Subcutaneous abdominal adipose tissue (tissue), 5 donors: ENCODE measurements at regions not wholly inside any gene's neighbourhood (a gene's known extent, or its start where the extent isn't known, plus 50 kb on each side); places are given as distances from the start of the nearest gene placed in this dataset.

Source experiments
- H3K27ac ChIP-seq: one replicate; pipeline ENCODE4 v1.7.0; 2013; ENCODE audit warnings: low read depth, mild to moderate bottlenecking, inconsistent platforms, low read length, moderate library complexity
- H3K27me3 ChIP-seq, 5 donors: one replicate each; pipeline ENCODE4 v1.7.0; 2013; ENCODE audit warnings: low read length in 5 of 5, inconsistent platforms in 1 of 5; ENCODE audit not compliant: control insufficient read depth in 5 of 5, insufficient read depth in 4 of 5
- H3K36me3 ChIP-seq, 5 donors: one replicate each; pipeline ENCODE4 v1.7.0; 2013; ENCODE audit warnings: low read length in 5 of 5; ENCODE audit not compliant: control insufficient read depth in 5 of 5, insufficient read depth in 5 of 5
- H3K4me1 ChIP-seq, 5 donors: one replicate each; pipeline ENCODE4 v1.7.0; 2013; ENCODE audit warnings: low read length in 5 of 5, mild to moderate bottlenecking in 3 of 5, moderate library complexity in 1 of 5; ENCODE audit not compliant: control insufficient read depth in 5 of 5, insufficient read depth in 5 of 5
- H3K4me3 ChIP-seq, 5 donors: one replicate each; pipeline ENCODE4 v1.7.0; 2013; ENCODE audit warnings: low read length in 5 of 5, low read depth in 1 of 5
- H3K9ac ChIP-seq, 5 donors: one replicate each; pipeline ENCODE4 v1.7.0; 2013; ENCODE audit warnings: low read length in 5 of 5, mild to moderate bottlenecking in 4 of 5, moderate library complexity in 3 of 5
- H3K9me3 ChIP-seq, 5 donors: one replicate each; pipeline ENCODE4 v1.7.0; 2013; ENCODE audit warnings: low read length in 5 of 5; ENCODE audit not compliant: control insufficient read depth in 5 of 5
- donor health status: healthy.
- donor health status: healthy.
- donor health status: healthy.
- donor health status: healthy.
- donor health status: healthy.

- Histone ChIP-seq H3K27ac (no peak overlapping the region), H3K36me3 (no peaks in the 10 kb centered on the region), H3K9ac (no peak overlapping the region), H3K4me3 (no peak overlapping the region), H3K27me3 (no peaks in the 10 kb centered on the region), H3K4me1 (peaks cover 0 to 3% (median 0%) of the 10 kb centered on the region in 5 donors), H3K9me3 (no peaks in the 10 kb centered on the region)
Measured at GRCh38 chr4:125428832-125429231, 114.1 kb downstream of the FAT4 start.

DNA sequence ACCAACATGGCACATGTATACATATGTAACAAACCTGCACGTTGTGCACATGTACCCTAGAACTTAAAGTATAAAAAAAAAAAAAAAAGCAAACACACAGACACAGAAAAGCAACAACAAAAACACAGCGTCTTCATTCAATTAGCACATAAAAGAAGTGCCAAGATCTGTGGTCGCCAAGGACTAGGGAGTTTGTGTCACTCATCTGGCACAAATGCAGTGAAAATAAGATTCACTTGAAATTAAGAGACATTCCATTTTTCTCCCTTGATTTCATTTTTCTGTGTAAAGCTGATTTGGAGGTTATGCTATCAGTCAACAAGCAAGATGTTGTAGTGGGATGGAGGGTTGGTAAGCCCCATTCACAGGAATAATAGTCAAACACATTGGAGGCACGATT lies 115.3 kb downstream of the FAT4 start:
- Histone ChIP-seq H3K4me1 (peaks cover 0 to 3% (median 0%) of the 10 kb centered on the region in 5 donors), H3K36me3 (peaks cover 0 to 4% (median 0%) of the 10 kb centered on the region in 5 donors), H3K27me3 (no peaks in the 10 kb centered on the region), H3K4me3 (no peak overlapping the region), H3K9me3 (no peaks in the 10 kb centered on the region), H3K9ac (no peak overlapping the region), H3K27ac (no peak overlapping the region)

GRCh38 chr4:125432078-125432477 lies 117.3 kb downstream of the FAT4 start:
- H3K36me3 ChIP-seq = peaks cover 0 to 5% (median under 1%) of the 10 kb centered on the region in 5 donors
- no peaks in the 10 kb centered on the region for H3K27me3 ChIP-seq
- no peaks in the 10 kb centered on the region for H3K9me3 ChIP-seq
- H3K27ac ChIP-seq = no peak overlapping the region
- no peak overlapping the region for H3K4me3 ChIP-seq
- H3K9ac ChIP-seq = no peak overlapping the region
- peaks cover 0 to 3% (median 0%) of the 10 kb centered on the region in 5 donors for H3K4me1 ChIP-seq

DNA sequence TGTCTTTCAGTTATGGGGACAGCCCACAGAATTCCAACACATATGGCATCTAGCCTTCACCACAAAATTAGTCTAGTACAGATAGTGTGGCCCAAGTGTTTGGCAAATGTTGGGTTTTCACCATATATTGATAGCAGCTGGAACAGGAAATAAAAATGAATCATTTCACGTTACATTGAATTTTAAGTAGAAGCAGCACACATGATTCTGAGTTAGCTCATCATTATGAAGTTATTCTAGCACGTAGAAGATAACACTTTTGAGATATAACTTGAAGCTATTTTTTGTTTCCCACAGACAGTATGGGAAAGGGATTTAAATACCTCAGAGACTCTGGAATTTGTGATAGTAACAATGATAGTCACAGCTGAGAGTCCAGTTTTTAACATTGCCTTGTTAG lies 118.7 kb downstream of the FAT4 start:
- H3K27ac ChIP-seq = peak overlapping the region; percentile 3
- no peak overlapping the region for H3K9ac ChIP-seq
- H3K36me3 ChIP-seq = peaks cover 0 to 8% (median 2%) of the 10 kb centered on the region in 5 donors

DNA sequence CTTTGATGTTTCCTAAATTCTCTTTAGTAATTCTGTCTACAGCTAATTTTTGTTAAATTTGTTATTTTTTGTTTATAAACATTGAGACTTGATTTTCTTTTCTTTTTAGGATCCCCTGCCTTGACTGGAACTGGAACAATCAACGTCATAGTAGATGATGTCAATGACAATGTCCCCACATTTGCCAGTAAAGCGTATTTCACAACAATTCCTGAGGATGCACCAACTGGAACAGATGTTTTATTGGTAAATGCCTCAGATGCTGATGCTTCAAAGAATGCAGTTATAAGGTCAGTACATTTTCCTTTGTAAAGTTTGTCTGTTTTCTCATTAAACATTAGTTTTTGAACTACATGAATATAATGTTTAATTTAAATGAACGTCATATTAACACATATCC lies 119.4 kb downstream of the FAT4 start:
- Histone ChIP-seq H3K9me3 (no peaks in the 10 kb centered on the region), H3K4me1 (peaks cover 0 to 3% (median 0%) of the 10 kb centered on the region in 5 donors), H3K9ac (no peak overlapping the region), H3K36me3 (peaks cover 0 to 8% (median 2%) of the 10 kb centered on the region in 5 donors), H3K27me3 (no peaks in the 10 kb centered on the region), H3K27ac (no peak overlapping the region), H3K4me3 (no peak overlapping the region)

More for the DNA sequence above, 118.7 kb downstream of the FAT4 start:
- no peak overlapping the region for H3K4me3 ChIP-seq
- H3K27me3 ChIP-seq = no peaks in the 10 kb centered on the region
- H3K4me1 ChIP-seq = peaks cover 0 to 3% (median 0%) of the 10 kb centered on the region in 5 donors
- H3K9me3 ChIP-seq = no peaks in the 10 kb centered on the region

GRCh38 chr4:125440814-125441213 lies 126.1 kb downstream of the FAT4 start:
- H3K27ac ChIP-seq = no peak overlapping the region
- H3K36me3 ChIP-seq = peaks cover 0 to 4% (median 2%) of the 10 kb centered on the region in 5 donors
- no peaks in the 10 kb centered on the region for H3K9me3 ChIP-seq
- no peak overlapping the region for H3K4me3 ChIP-seq
- H3K4me1 ChIP-seq = no peaks in the 10 kb centered on the region
- no peak overlapping the region for H3K9ac ChIP-seq
- H3K27me3 ChIP-seq = no peaks in the 10 kb centered on the region

GRCh38 chr4:125444166-125444565 lies 129.4 kb downstream of the FAT4 start:
- Histone ChIP-seq H3K27me3 (no peaks in the 10 kb centered on the region), H3K4me1 (no peaks in the 10 kb centered on the region), H3K9ac (no peak overlapping the region), H3K4me3 (no peak overlapping the region), H3K36me3 (peaks cover 0 to 11% (median 3%) of the 10 kb centered on the region in 5 donors), H3K9me3 (no peaks in the 10 kb centered on the region), H3K27ac (no peak overlapping the region)

GRCh38 chr4:125445525-125445924 lies 130.8 kb downstream of the FAT4 start:
- peaks cover 6 to 13% (median 8%) of the 10 kb centered on the region in 5 donors for H3K36me3 ChIP-seq
- no peak overlapping the region for H3K27ac ChIP-seq
- no peaks in the 10 kb centered on the region for H3K9me3 ChIP-seq
- H3K4me3 ChIP-seq = no peak overlapping the region
- no peak overlapping the region for H3K9ac ChIP-seq
- H3K4me1 ChIP-seq = no peaks in the 10 kb centered on the region
- H3K27me3 ChIP-seq = no peaks in the 10 kb centered on the region

- no peaks in the 10 kb centered on the region for H3K27me3 ChIP-seq
- no peak overlapping the region for H3K9ac ChIP-seq
- no peak overlapping the region for H3K4me3 ChIP-seq
- no peaks in the 10 kb centered on the region for H3K9me3 ChIP-seq
- H3K36me3 ChIP-seq = peaks cover 7 to 18% (median 9%) of the 10 kb centered on the region in 5 donors
- H3K4me1 ChIP-seq = no peaks in the 10 kb centered on the region
- no peak overlapping the region for H3K27ac ChIP-seq
Measured at GRCh38 chr4:125447551-125448290, 133.0 kb downstream of the FAT4 start.

DNA sequence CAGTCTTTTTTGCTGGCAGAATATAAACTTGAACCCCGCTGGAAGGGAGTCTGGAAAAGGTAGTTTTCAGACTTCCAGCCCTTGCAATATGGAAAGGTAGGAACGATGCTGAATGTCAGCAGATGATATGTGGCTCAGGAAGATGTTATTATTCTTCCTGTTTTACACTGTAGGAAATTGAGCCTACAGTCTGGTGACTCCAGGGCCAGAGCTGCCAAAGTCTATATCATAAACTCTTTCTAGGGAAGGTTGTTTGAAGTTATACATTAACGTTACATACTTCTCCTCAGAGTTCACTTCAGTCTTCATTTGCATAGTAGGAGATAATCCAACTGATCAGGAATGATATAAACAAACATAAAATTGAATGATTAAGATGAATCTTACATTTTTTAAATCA lies 141.3 kb downstream of the FAT4 start:
- H3K4me1 ChIP-seq = no peaks in the 10 kb centered on the region
- peaks cover 0 to 4% (median 2%) of the 10 kb centered on the region in 5 donors for H3K36me3 ChIP-seq
- no peak overlapping the region for H3K9ac ChIP-seq
- H3K9me3 ChIP-seq = no peaks in the 10 kb centered on the region
- H3K4me3 ChIP-seq = no peak overlapping the region
- H3K27me3 ChIP-seq = no peaks in the 10 kb centered on the region
- H3K27ac ChIP-seq = no peak overlapping the region
